ENCODE measurements at regions not wholly inside any gene's neighbourhood (a gene's known extent, or its start where the extent isn't known, plus 50 kb on each side); places are given as distances from the start of the nearest gene placed in this dataset.

DNA sequence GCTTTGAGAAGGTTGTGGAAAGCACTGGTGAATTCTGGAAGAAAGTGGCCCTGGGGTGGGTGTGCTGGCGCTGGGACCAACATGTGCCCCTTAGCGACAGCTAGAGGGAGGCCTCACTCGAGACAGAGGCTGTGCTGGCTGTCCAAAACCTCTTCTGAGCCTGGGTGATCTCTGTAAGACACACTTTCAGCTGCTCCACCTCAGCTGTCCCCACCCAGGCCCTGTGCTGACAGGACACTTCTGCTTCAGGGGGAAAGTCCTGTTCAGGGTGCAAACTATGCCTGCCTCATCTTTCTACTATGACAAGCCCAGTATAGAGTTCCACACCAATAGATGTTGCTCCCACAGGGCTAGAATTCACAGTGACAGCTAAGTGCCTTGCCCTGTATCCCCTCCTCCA, 426.4 kb downstream of the MED10 start:
- H3K36me3 ChIP-seq (ENCODE audit: insufficient read depth, low read length) = no peaks in the 10 kb centered on the region
- H3K9ac ChIP-seq (ENCODE audit: low read depth, low read length) = no peak overlapping the region
- peaks cover 1% of the 10 kb centered on the region; the same call in 1 of the 2 replicates for H3K9me3 ChIP-seq (ENCODE audit: control insufficient read depth, insufficient read depth, low read length)
- H3K4me1 ChIP-seq (ENCODE audit: insufficient read depth, low read length) = no peaks in the 10 kb centered on the region

- Histone ChIP-seq H3K36me3 (ENCODE audit: insufficient read depth, low read length) (no peaks in the 10 kb centered on the region), H3K9me3 (ENCODE audit: control insufficient read depth, insufficient read depth, low read length) (no peaks in the 10 kb centered on the region; the same call in 1 of the 2 replicates), H3K9ac (ENCODE audit: low read depth, low read length) (no peak overlapping the region), H3K4me1 (ENCODE audit: insufficient read depth, low read length) (no peaks in the 10 kb centered on the region)
These were observed 427.7 kb downstream of the MED10 start for GRCh38 chr5:5950658-5951057.

DNA sequence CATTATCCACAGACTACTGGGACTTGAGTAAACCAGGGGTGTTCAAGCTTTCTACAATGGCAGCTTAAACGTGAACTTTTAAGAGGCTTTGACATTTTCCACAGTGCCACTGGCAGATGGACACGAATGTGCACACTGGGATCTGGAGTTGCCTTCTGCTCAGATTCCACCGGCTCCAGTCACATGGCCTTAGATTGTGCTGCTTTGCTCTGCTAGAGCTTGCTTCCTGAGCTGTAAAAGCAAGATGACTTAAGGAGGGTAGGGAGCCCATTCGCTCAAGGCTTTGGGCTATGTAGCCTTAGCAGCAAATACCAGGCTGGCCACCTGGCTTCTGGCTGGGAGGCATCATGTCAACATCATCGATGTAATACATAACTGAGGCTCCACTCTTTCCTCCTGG, 436.9 kb downstream of the MED10 start:
- H3K4me1 ChIP-seq (ENCODE audit: insufficient read depth, low read length) = no peaks in the 10 kb centered on the region
- H3K36me3 ChIP-seq (ENCODE audit: insufficient read depth, low read length) = no peaks in the 10 kb centered on the region
- no peak overlapping the region for H3K9ac ChIP-seq (ENCODE audit: low read depth, low read length)
- H3K9me3 ChIP-seq (ENCODE audit: control insufficient read depth, insufficient read depth, low read length) = no peaks in the 10 kb centered on the region

DNA sequence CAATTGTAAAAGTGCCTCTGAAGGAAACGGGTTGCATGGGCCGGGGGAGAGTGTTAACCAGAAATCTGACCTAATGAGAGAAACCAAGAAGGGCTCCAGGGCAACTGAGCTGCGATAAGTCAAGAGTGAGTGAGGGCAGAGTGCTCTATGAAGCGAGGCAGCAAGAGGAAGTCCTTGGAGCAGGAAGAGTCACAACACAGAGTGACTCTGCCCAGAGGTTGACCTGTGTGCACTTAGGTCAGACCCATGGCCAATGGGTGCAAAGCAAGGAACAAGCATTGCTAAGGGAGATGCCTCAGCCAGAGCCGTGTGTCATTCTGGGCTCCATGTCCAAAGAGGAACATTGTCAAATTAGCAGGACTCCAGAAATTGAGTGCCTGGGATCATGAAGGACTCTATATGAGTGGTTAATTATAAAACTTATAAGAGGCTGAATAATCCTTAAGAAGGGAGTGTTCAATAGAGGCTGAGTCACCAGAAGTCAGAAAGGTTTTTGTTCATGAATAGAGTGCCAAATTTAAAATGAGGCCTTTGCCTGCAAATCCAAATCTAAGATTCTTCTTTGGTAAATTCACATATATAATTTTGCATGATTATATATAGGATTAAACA, 438.5 kb downstream of the MED10 start:
- H3K9me3 ChIP-seq (ENCODE audit: control insufficient read depth, insufficient read depth, low read length) = no peaks in the 10 kb centered on the region
- H3K9ac ChIP-seq (ENCODE audit: low read depth, low read length) = no peak overlapping the region
- H3K4me1 ChIP-seq (ENCODE audit: insufficient read depth, low read length) = no peaks in the 10 kb centered on the region
- H3K36me3 ChIP-seq (ENCODE audit: insufficient read depth, low read length) = no peaks in the 10 kb centered on the region

- Histone ChIP-seq H3K36me3 (ENCODE audit: insufficient read depth, low read length) (no peaks in the 10 kb centered on the region), H3K9ac (ENCODE audit: low read depth, low read length) (no peak overlapping the region), H3K9me3 (ENCODE audit: control insufficient read depth, insufficient read depth, low read length) (no peaks in the 10 kb centered on the region), H3K4me1 (ENCODE audit: insufficient read depth, low read length) (no peaks in the 10 kb centered on the region)
These were observed 444.7 kb downstream of the MED10 start for GRCh38 chr5:5933651-5934050.

DNA sequence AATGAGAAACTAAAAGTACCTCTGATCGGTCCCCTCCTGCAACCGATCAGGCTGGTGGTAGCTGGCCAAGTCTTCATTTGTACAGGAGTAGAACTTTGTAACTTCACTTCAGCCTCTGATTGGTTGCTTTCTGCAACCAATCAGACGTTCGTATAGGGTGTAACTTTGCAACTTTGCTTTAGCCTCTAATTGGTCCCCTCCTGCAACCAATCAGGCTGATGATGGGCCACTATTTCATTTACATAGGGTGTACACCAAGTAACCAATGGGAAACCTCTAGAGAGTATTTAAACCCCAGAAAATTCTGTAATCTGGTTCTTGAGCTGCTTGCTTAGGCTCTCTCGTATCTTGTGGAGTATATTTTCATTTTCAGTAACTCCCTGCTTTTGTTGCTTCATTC, 445.5 kb downstream of the MED10 start:
- H3K4me1 ChIP-seq (ENCODE audit: insufficient read depth, low read length) = no peaks in the 10 kb centered on the region
- no peaks in the 10 kb centered on the region for H3K9me3 ChIP-seq (ENCODE audit: control insufficient read depth, insufficient read depth, low read length)
- H3K36me3 ChIP-seq (ENCODE audit: insufficient read depth, low read length) = no peaks in the 10 kb centered on the region
- H3K9ac ChIP-seq (ENCODE audit: low read depth, low read length) = no peak overlapping the region

DNA sequence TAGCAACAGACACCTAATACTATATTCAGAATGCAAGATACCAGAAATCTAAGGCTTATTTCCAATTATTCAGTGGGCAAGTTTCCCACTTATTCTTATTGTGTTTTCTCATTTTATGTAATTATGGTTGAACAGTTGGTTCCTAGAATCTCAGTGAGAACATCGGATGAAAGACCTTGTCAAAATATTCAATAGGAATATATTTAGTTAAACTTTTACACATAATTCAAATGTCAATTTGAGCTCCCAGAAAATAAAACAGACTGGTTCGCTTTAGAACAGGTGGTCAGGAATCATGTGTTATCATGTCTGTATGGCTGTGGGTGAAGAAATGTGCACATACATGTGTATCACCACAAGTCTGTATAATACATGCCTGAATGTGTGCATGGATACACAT, 447.8 kb downstream of the MED10 start:
- Histone ChIP-seq H3K9ac (ENCODE audit: low read depth, low read length) (no peak overlapping the region), H3K4me1 (ENCODE audit: insufficient read depth, low read length) (no peaks in the 10 kb centered on the region), H3K9me3 (ENCODE audit: control insufficient read depth, insufficient read depth, low read length) (no peaks in the 10 kb centered on the region), H3K36me3 (ENCODE audit: insufficient read depth, low read length) (no peaks in the 10 kb centered on the region)

GRCh38 chr5:5929291-5930020, 448.9 kb downstream of the MED10 start:
- no peaks in the 10 kb centered on the region for H3K4me1 ChIP-seq (ENCODE audit: insufficient read depth, low read length)
- no peak overlapping the region for H3K9ac ChIP-seq (ENCODE audit: low read depth, low read length)
- H3K36me3 ChIP-seq (ENCODE audit: insufficient read depth, low read length) = no peaks in the 10 kb centered on the region
- no peaks in the 10 kb centered on the region; the same call in 1 of the 2 replicates for H3K9me3 ChIP-seq (ENCODE audit: control insufficient read depth, insufficient read depth, low read length)

GRCh38 chr5:5925191-5925590, 453.2 kb downstream of the MED10 start:
- no peaks in the 10 kb centered on the region for H3K36me3 ChIP-seq (ENCODE audit: insufficient read depth, low read length)
- H3K9ac ChIP-seq (ENCODE audit: low read depth, low read length) = no peak overlapping the region
- no peaks in the 10 kb centered on the region for H3K4me1 ChIP-seq (ENCODE audit: insufficient read depth, low read length)
- no peaks in the 10 kb centered on the region; the same call in 1 of the 2 replicates for H3K9me3 ChIP-seq (ENCODE audit: control insufficient read depth, insufficient read depth, low read length)

DNA sequence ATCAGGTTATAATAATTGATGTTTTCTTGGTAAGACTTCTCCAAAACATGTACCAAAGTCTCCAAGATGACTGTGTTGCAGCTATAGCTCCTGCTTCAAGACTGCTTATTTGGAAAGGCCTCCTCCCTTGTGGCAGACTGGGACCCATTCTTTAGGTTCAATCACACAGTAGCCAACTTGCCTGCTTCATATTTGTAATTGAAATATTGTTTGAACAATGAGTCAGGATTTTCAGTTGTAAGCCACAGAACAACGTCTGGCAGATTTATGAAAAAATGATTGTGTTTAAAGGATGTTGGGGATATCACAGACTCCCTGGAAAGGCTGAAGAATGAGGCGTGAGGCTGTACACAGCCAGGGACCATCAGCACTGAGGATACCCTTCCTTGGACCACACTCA, 458.9 kb downstream of the MED10 start:
- no peaks in the 10 kb centered on the region for H3K9me3 ChIP-seq (ENCODE audit: control insufficient read depth, insufficient read depth, low read length)
- no peaks in the 10 kb centered on the region for H3K36me3 ChIP-seq (ENCODE audit: insufficient read depth, low read length)
- no peak overlapping the region for H3K9ac ChIP-seq (ENCODE audit: low read depth, low read length)
- no peaks in the 10 kb centered on the region for H3K4me1 ChIP-seq (ENCODE audit: insufficient read depth, low read length)

- peaks cover 11% of the 10 kb centered on the region; the same call in 1 of the 2 replicates for H3K4me1 ChIP-seq (ENCODE audit: insufficient read depth, low read length)
- H3K36me3 ChIP-seq (ENCODE audit: insufficient read depth, low read length) = no peaks in the 10 kb centered on the region
- H3K9ac ChIP-seq (ENCODE audit: low read depth, low read length) = no peak overlapping the region
- no peaks in the 10 kb centered on the region for H3K9me3 ChIP-seq (ENCODE audit: control insufficient read depth, insufficient read depth, low read length)
These were observed 471.6 kb downstream of the MED10 start for GRCh38 chr5:5906778-5907177.

- no peaks in the 10 kb centered on the region for H3K36me3 ChIP-seq (ENCODE audit: insufficient read depth, low read length)
- H3K9ac ChIP-seq (ENCODE audit: low read depth, low read length) = no peak overlapping the region
- no peaks in the 10 kb centered on the region for H3K9me3 ChIP-seq (ENCODE audit: control insufficient read depth, insufficient read depth, low read length)
- peaks cover 11% of the 10 kb centered on the region; the same call in 1 of the 2 replicates for H3K4me1 ChIP-seq (ENCODE audit: insufficient read depth, low read length)
These were observed 473.2 kb downstream of the MED10 start for GRCh38 chr5:5905186-5905585.

- Histone ChIP-seq H3K9ac (ENCODE audit: low read depth, low read length) (no peak overlapping the region), H3K9me3 (ENCODE audit: control insufficient read depth, insufficient read depth, low read length) (no peaks in the 10 kb centered on the region), H3K4me1 (ENCODE audit: insufficient read depth, low read length) (peaks cover 11% of the 10 kb centered on the region; the same call in 1 of the 2 replicates), H3K36me3 (ENCODE audit: insufficient read depth, low read length) (no peaks in the 10 kb centered on the region)
These were observed 474.2 kb downstream of the MED10 start for GRCh38 chr5:5904113-5904512.

DNA sequence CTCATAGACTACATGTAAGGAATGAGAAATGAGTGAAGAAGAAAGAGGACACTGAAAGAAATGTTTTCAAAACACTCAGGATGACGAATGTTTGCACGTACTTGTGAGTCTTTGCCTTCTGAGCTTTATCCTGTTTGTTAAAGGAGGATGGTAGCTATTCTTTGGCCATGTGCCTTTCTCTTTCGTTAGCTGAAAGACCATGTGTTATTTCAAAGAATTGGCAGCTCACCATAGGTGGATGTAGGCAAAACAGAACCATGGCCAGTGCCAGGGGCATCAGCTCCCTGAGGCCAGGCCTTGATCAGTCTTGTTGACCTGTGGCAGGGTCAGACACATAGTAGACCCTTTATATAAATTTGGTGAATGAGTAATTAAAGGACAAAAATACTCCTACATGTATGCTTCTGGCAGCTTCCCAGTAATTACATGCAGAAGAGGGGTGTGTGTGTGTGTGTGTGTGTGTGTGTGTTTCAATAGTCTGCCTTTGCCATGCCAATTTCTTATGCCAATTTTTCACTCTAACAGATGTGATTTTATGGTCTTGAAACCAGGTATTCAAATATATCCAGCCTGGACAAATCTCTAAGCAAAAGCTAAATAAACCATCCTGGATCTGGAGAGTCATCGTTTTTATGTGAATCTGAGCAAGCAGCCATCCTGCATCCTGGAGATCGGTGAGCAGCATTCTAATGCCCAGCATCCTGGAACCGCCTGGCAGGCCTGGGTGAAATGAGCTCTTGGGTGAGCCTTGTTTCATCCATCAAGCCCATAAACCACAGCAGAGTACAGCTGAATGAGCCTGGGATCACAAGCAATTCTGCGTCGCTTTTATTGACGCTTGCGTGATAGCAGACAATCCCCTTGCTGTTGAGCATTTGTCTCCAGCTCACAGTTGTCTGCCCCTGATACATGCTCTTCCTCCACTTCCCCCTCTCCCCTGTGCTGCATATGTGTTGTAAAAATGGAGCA, 475.4 kb downstream of the MED10 start:
- Histone ChIP-seq H3K9me3 (ENCODE audit: control insufficient read depth, insufficient read depth, low read length) (no peaks in the 10 kb centered on the region), H3K9ac (ENCODE audit: low read depth, low read length) (no peak overlapping the region), H3K36me3 (ENCODE audit: insufficient read depth, low read length) (no peaks in the 10 kb centered on the region), H3K4me1 (ENCODE audit: insufficient read depth, low read length) (peaks cover 11% of the 10 kb centered on the region; the same call in 1 of the 2 replicates)
